ENCODE measurements at regions not wholly inside any gene's neighbourhood (a gene's known extent, or its start where the extent isn't known, plus 50 kb on each side); places are given as distances from the start of the nearest gene placed in this dataset.

DNA sequence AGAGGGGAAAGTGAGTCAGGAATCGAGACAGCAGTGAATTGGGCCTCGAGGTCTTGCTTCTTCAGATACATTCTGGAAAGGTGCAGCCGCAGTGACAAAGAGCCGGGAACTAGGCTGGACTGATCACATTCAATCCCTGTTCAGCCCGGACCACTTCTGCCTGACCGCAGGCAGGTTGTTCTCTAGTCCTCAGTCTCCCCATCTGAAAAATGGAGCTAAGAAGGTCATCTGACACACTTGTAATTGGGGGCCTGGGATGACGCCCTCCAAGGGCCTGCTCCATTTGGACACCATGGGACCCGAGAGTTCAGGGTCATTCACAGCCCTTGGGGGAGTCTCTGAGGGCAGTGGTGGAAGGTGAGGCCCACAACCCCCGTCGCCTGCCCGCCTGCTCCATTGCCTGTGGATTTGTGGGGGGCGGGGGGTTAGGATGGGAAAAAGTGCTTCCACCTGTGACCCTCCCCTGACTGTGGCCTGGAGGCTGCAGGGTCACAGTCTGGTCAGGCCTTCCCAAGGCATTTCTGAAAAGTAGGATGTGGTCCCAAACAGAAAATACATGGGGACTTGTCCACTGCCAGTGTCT lies 87.9 kb upstream of the CSF3R start:
- TF ChIP-seq, protein P1, sequence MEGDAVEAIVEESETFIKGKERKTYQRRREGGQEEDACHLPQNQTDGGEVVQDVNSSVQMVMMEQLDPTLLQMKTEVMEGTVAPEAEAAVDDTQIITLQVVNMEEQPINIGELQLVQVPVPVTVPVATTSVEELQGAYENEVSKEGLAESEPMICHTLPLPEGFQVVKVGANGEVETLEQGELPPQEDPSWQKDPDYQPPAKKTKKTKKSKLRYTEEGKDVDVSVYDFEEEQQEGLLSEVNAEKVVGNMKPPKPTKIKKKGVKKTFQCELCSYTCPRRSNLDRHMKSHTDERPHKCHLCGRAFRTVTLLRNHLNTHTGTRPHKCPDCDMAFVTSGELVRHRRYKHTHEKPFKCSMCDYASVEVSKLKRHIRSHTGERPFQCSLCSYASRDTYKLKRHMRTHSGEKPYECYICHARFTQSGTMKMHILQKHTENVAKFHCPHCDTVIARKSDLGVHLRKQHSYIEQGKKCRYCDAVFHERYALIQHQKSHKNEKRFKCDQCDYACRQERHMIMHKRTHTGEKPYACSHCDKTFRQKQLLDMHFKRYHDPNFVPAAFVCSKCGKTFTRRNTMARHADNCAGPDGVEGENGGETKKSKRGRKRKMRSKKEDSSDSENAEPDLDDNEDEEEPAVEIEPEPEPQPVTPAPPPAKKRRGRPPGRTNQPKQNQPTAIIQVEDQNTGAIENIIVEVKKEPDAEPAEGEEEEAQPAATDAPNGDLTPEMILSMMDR (IDR thresholded peaks at IDR 0.05; ENCODE audit: low read length) = no peak
- no peak for TF ChIP-seq EZH2 (optimal IDR thresholded peaks at IDR 0.05; ENCODE audit: low read depth, low read length)
